KMS-11 (cell line): ENCODE measurements at regions not wholly inside any gene's neighbourhood (a gene's known extent, or its start where the extent isn't known, plus 50 kb on each side); places are given as distances from the start of the nearest gene placed in this dataset.

Experiments used
- H2AFZ ChIP-seq: fragments of 200-600 bp; sonication (generic); 2 replicates; pipeline ENCODE4 v1.6.1; 2016; ENCODE audit warnings: antibody characterized with exemption, mixed run types, low read depth
- H3K27ac ChIP-seq: fragments of 200-600 bp; sonication (generic); 2 replicates; pipeline ENCODE4 v1.6.1; 2016; ENCODE audit warnings: mild to moderate bottlenecking, mixed run types
- H3K27me3 ChIP-seq: fragments of 200-600 bp; sonication (generic); 2 replicates; pipeline ENCODE4 v1.6.1; 2017; ENCODE audit warnings: mild to moderate bottlenecking, low read depth, mixed run types, moderate library complexity; ENCODE audit not compliant: insufficient read depth
- H3K36me3 ChIP-seq: fragments of 200-600 bp; sonication (generic); 2 replicates; pipeline ENCODE4 v1.6.1; 2017; ENCODE audit warnings: mild to moderate bottlenecking, mixed run types; ENCODE audit not compliant: insufficient read depth
- H3K4me1 ChIP-seq: fragments of 200-600 bp; sonication (generic); 2 replicates; pipeline ENCODE4 v1.6.1; 2016; ENCODE audit warnings: mild to moderate bottlenecking, low read depth, mixed run types; ENCODE audit not compliant: poor library complexity, severe bottlenecking
- H3K4me2 ChIP-seq: fragments of 200-600 bp; sonication (generic); 2 replicates; pipeline ENCODE4 v1.7.0; 2016; ENCODE audit warnings: mild to moderate bottlenecking, mixed run types
- H3K4me3 ChIP-seq: fragments of 200-600 bp; sonication (generic); IDR thresholded peaks from 2 replicates; pipeline ENCODE4 v1.6.1; 2017; ENCODE audit warnings: low read depth, low read length, mixed read lengths; ENCODE audit not compliant: insufficient read depth
- H3K79me2 ChIP-seq: fragments of 200-600 bp; sonication (generic); 2 replicates; pipeline ENCODE4 v1.6.1; 2016; ENCODE audit warnings: low read depth, mixed run types; ENCODE audit not compliant: insufficient read depth
- H3K9ac ChIP-seq: fragments of 200-600 bp; sonication (generic); 2 replicates; pipeline ENCODE4 v1.6.1; 2016; ENCODE audit warnings: mild to moderate bottlenecking, mixed run types
- H4K20me1 ChIP-seq: fragments of 200-600 bp; sonication (generic); 2 replicates; pipeline ENCODE4 v1.6.1; 2016; ENCODE audit warnings: mild to moderate bottlenecking, mixed run types; ENCODE audit not compliant: insufficient read depth
- CTCF ChIP-seq: fragments of 200-600 bp; sonication (generic); conservative IDR thresholded peaks from 2 replicates; pipeline ENCODE4 v1.6.1; 2017; ENCODE audit warnings: low read depth, mild to moderate bottlenecking, antibody characterized with exemption, low read length, moderate library complexity, mixed read lengths

- TF ChIP-seq CTCF = no peak
- no peaks in the 10 kb centered on the region for H3K4me1 ChIP-seq
- no peaks in the 10 kb centered on the region for H3K36me3 ChIP-seq
- no peaks in the 10 kb centered on the region for H3K27me3 ChIP-seq
- H2AFZ ChIP-seq = no peak overlapping the region
- H3K4me2 ChIP-seq = no peak overlapping the region
- no peak overlapping the region for H3K27ac ChIP-seq
- no peak overlapping the region for H3K9ac ChIP-seq
- H4K20me1 ChIP-seq = no peaks in the 10 kb centered on the region
- no peaks in the 10 kb centered on the region for H3K79me2 ChIP-seq
- H3K4me3 ChIP-seq = no peak overlapping the region
These were observed 557.2 kb upstream of the CELF2 start for GRCh38 chr10:10460451-10460850.

- Histone ChIP-seq H2AFZ (no peak overlapping the region), H3K4me3 (no peak overlapping the region), H3K27ac (no peak overlapping the region), H3K9ac (no peak overlapping the region), H4K20me1 (no peaks in the 10 kb centered on the region), H3K79me2 (no peaks in the 10 kb centered on the region), H3K36me3 (no peaks in the 10 kb centered on the region), H3K27me3 (no peaks in the 10 kb centered on the region), H3K4me2 (no peak overlapping the region), H3K4me1 (no peaks in the 10 kb centered on the region)
- no peak for TF ChIP-seq CTCF
These were observed 555.3 kb upstream of the CELF2 start for GRCh38 chr10:10462151-10462941.

GRCh38 chr10:10471758-10472157 lies 545.9 kb upstream of the CELF2 start:
- H3K4me3 ChIP-seq = no peak overlapping the region
- no peak overlapping the region for H3K9ac ChIP-seq
- no peaks in the 10 kb centered on the region for H3K79me2 ChIP-seq
- no peak overlapping the region for H2AFZ ChIP-seq
- H3K4me2 ChIP-seq = no peak overlapping the region
- TF ChIP-seq CTCF = no peak
- H3K27me3 ChIP-seq = no peaks in the 10 kb centered on the region
- no peak overlapping the region for H3K27ac ChIP-seq
- no peaks in the 10 kb centered on the region for H4K20me1 ChIP-seq
- H3K36me3 ChIP-seq = no peaks in the 10 kb centered on the region
- H3K4me1 ChIP-seq = no peaks in the 10 kb centered on the region

- Histone ChIP-seq H3K9ac (no peak overlapping the region), H3K27ac (no peak overlapping the region), H3K27me3 (no peaks in the 10 kb centered on the region), H4K20me1 (no peaks in the 10 kb centered on the region), H3K36me3 (no peaks in the 10 kb centered on the region), H3K4me1 (no peaks in the 10 kb centered on the region), H3K79me2 (no peaks in the 10 kb centered on the region), H2AFZ (no peak overlapping the region), H3K4me2 (no peak overlapping the region), H3K4me3 (no peak overlapping the region)
- no peak for TF ChIP-seq CTCF
These were observed 541.9 kb upstream of the CELF2 start for GRCh38 chr10:10475812-10476211.
